PC-9 (cell line): ENCODE measurements at regions not wholly inside any gene's neighbourhood (a gene's known extent, or its start where the extent isn't known, plus 50 kb on each side); places are given as distances from the start of the nearest gene placed in this dataset.

Source experiments
- CTCF ChIP-seq: fragments of 200-600 bp; sonication (generic); conservative IDR thresholded peaks from 2 replicates; pipeline ENCODE4 v1.6.1; 2017; ENCODE audit warnings: mixed run types, antibody characterized with exemption, mild to moderate bottlenecking, moderate library complexity
- EZH2 ChIP-seq: fragments of 200-600 bp; sonication (generic); IDR thresholded peaks from 2 replicates; pipeline ENCODE4 v1.8.0; 2017; ENCODE audit warnings: antibody characterized with exemption, low read depth

GRCh38 chr22:27489178-27489675 is 312.3 kb downstream of the MN1 start:
- TF ChIP-seq CTCF (no peak), EZH2 (no peak)
